ENCODE measurements at regions not wholly inside any gene's neighbourhood (a gene's known extent, or its start where the extent isn't known, plus 50 kb on each side); places are given as distances from the start of the nearest gene placed in this dataset.

GRCh38 chr2:120976501-120977307, 241.0 kb downstream of the GLI2 start:
- no peak overlapping the region for H3K27ac ChIP-seq (ENCODE audit: insufficient read depth, low read depth, low read length)
- H3K79me2 ChIP-seq (ENCODE audit: control insufficient read depth, insufficient read depth, low read length), result no peaks in the 10 kb centered on the region
- no peaks in the 10 kb centered on the region for H3K9me1 ChIP-seq (replicated peaks; ENCODE audit: control insufficient read depth, extremely low read depth, insufficient read depth, low read length)
- BruUV-seq (replicated peaks), result no TSS peak
- no peaks in the 10 kb centered on the region for H3K36me3 ChIP-seq (ENCODE audit: control insufficient read depth in 2 of 2, extremely low read depth in 1 of 2, insufficient read depth in 2 of 2, low read length in 2 of 2)
- H3K4me2 ChIP-seq (ENCODE audit: insufficient read depth, low read length), result no peak overlapping the region
- dilution Hi-C loops (cut with MboI; ENCODE audit: extremely low pct_ligation_motif_present, low sequenced_read_pairs), result no loop called here
- DNase-seq (ENCODE audit: low read depth, low spot score) (no peak), FAIRE-seq (no peak)
- no peaks in the 10 kb centered on the region for H3K4me1 ChIP-seq (ENCODE audit: control insufficient read depth, extremely low read depth, insufficient read depth, low read length)
- H3K4me3 ChIP-seq (replicated peaks in 1 of 3; ENCODE audit: insufficient read depth in 1 of 3, low read depth in 1 of 3, low read length in 3 of 3), result no peak overlapping the region
- intact Hi-C loops (cut with micrococcal nuclease), result no loop called here
- TF ChIP-seq GATA2 (IDR thresholded peaks at IDR 0.05; ENCODE audit: insufficient read depth, insufficient read length, low read depth, low read length), result no peak
- TF ChIP-seq EZH2 (IDR thresholded peaks at IDR 0.05; ENCODE audit: borderline replicate concordance, low read depth, low read length, severe bottlenecking), result no peak
- no peak for TF ChIP-seq POLR2AphosphoS5 (IDR thresholded peaks at IDR 0.05; ENCODE audit: insufficient read depth, low read depth, low read length)
- no peak overlapping the region for H3K9ac ChIP-seq (replicated peaks; ENCODE audit: extremely low read depth, insufficient read depth, low read length)
- H3K9me3 ChIP-seq (replicated peaks; ENCODE audit: control insufficient read depth, insufficient read depth, low read length), result no peaks in the 10 kb centered on the region
- H4K20me1 ChIP-seq (replicated peaks; ENCODE audit: control insufficient read depth, extremely low read depth, insufficient read depth, low read length), result no peaks in the 10 kb centered on the region
- H2AFZ ChIP-seq (ENCODE audit: low read depth, low read length), result no peak overlapping the region
- ChIA-PET CTCF (no interaction called here), POLR2A (no interaction called here)
- peaks cover 0 to 4% of the 10 kb centered on the region in 2 experiments for H3K27me3 ChIP-seq (ENCODE audit: control insufficient read depth in 2 of 2, insufficient read depth in 2 of 2, low read length in 2 of 2)

GRCh38 chr2:120977582-120978358, 242.1 kb downstream of the GLI2 start:
- Histone ChIP-seq H3K9me1 (replicated peaks; ENCODE audit: control insufficient read depth, extremely low read depth, insufficient read depth, low read length) (no peaks in the 10 kb centered on the region), H3K79me2 (ENCODE audit: control insufficient read depth, insufficient read depth, low read length) (no peaks in the 10 kb centered on the region), H3K36me3 (ENCODE audit: control insufficient read depth in 2 of 2, extremely low read depth in 1 of 2, insufficient read depth in 2 of 2, low read length in 2 of 2) (no peaks in the 10 kb centered on the region), H3K9ac (replicated peaks; ENCODE audit: extremely low read depth, insufficient read depth, low read length) (no peak overlapping the region), H3K4me1 (ENCODE audit: control insufficient read depth, extremely low read depth, insufficient read depth, low read length) (no peaks in the 10 kb centered on the region), H3K4me3 (replicated peaks in 1 of 3; ENCODE audit: insufficient read depth in 1 of 3, low read depth in 1 of 3, low read length in 3 of 3) (no peak overlapping the region), H3K27me3 (ENCODE audit: control insufficient read depth in 2 of 2, insufficient read depth in 2 of 2, low read length in 2 of 2) (peaks cover 0 to 4% of the 10 kb centered on the region in 2 experiments), H3K27ac (ENCODE audit: insufficient read depth, low read depth, low read length) (no peak overlapping the region), H3K4me2 (ENCODE audit: insufficient read depth, low read length) (no peak overlapping the region), H4K20me1 (replicated peaks; ENCODE audit: control insufficient read depth, extremely low read depth, insufficient read depth, low read length) (no peaks in the 10 kb centered on the region), H2AFZ (ENCODE audit: low read depth, low read length) (no peak overlapping the region), H3K9me3 (replicated peaks; ENCODE audit: control insufficient read depth, insufficient read depth, low read length) (no peaks in the 10 kb centered on the region)
- TF ChIP-seq EZH2 (IDR thresholded peaks at IDR 0.05; ENCODE audit: borderline replicate concordance, low read depth, low read length, severe bottlenecking), result no peak
- TF ChIP-seq GATA2 (IDR thresholded peaks at IDR 0.05; ENCODE audit: insufficient read depth, insufficient read length, low read depth, low read length), result no peak
- TF ChIP-seq CTCF (IDR thresholded peaks at IDR 0.05; ENCODE audit: extremely low read depth in 1 of 2, insufficient read depth in 1 of 2, low read depth in 1 of 2, low read length in 2 of 2), result no peak
- no peak for TF ChIP-seq POLR2AphosphoS5 (IDR thresholded peaks at IDR 0.05; ENCODE audit: insufficient read depth, low read depth, low read length)
- TF ChIP-seq JUN (IDR thresholded peaks at IDR 0.05; ENCODE audit: borderline replicate concordance, insufficient read depth, insufficient read length, low read depth), result no peak
- TF ChIP-seq MAX (IDR thresholded peaks at IDR 0.05; ENCODE audit: insufficient read depth, insufficient read length), result no peak
- no peak for TF ChIP-seq POLR2A (IDR thresholded peaks at IDR 0.05; ENCODE audit: low read depth, low read length)
- TF ChIP-seq MYC (IDR thresholded peaks at IDR 0.05; ENCODE audit: low read depth, low read length), result no peak
- TF ChIP-seq FOS (IDR thresholded peaks at IDR 0.05; ENCODE audit: borderline replicate concordance, insufficient read depth, low read length), result no peak
- FAIRE-seq (no peak), DNase-seq (ENCODE audit: low read depth, low spot score) (no peak)
- BruUV-seq (replicated peaks), result no TSS peak
- intact Hi-C loops (cut with micrococcal nuclease), result no loop called here
- dilution Hi-C loops (cut with MboI; ENCODE audit: extremely low pct_ligation_motif_present, low sequenced_read_pairs), result no loop called here
- ChIA-PET CTCF (no interaction called here), POLR2A (no interaction called here)
